Central memory CD8-positive, alpha-beta T cell (primary cell): ENCODE measurements at regions not wholly inside any gene's neighbourhood (a gene's known extent, or its start where the extent isn't known, plus 50 kb on each side); places are given as distances from the start of the nearest gene placed in this dataset.
A peak's percentile ranks its signal among the peaks of the same experiment; 100 is the strongest.
"Not testable (repeated sequence)": the region's sequence is repeated elsewhere in the genome, so short reads cannot be mapped to it uniquely, and the experiment has no call there.

Experiments
- ATAC-seq: fragments of 150-1000 bp; cut with Tn5 transposase; replicated peaks from 2 replicates; pipeline ENCODE4 v1.10.0; 2022; ENCODE audit warnings: mild to moderate bottlenecking, moderate FRiP score, moderate number of reproducible peaks; ENCODE audit not compliant: poor library complexity, severe bottlenecking; ENCODE audit errors: extremely low read depth
- DNase-seq, 2 donors: peaks; one replicate each; pipeline ENCODE4 v3.0.0; 2021; ENCODE audit warnings: low spot score in 2 of 2
- H3K27ac Mint-ChIP-seq: one replicate; pipeline ENCODE4 v1.8.0; 2022; ENCODE audit warnings: low read depth, mild to moderate bottlenecking, moderate library complexity, mixed read lengths
- H3K27me3 Mint-ChIP-seq: one replicate; pipeline ENCODE4 v1.8.0; 2022; ENCODE audit warnings: mixed read lengths
- H3K36me3 Mint-ChIP-seq: one replicate; pipeline ENCODE4 v1.8.0; 2022; ENCODE audit warnings: mild to moderate bottlenecking, moderate library complexity, mixed read lengths; ENCODE audit not compliant: insufficient read depth
- H3K4me1 Mint-ChIP-seq: one replicate; pipeline ENCODE4 v1.8.0; 2022; ENCODE audit warnings: mixed read lengths
- H3K4me3 Mint-ChIP-seq: one replicate; pipeline ENCODE4 v1.8.0; 2022; ENCODE audit warnings: mild to moderate bottlenecking, moderate library complexity, mixed read lengths
- H3K9me3 Mint-ChIP-seq: one replicate; pipeline ENCODE4 v1.8.0; 2022; ENCODE audit warnings: mixed read lengths

- Mint-ChIP-seq H3K36me3 (no peaks in the 10 kb centered on the region), H3K27ac (no peak overlapping the region), H3K27me3 (no peaks in the 10 kb centered on the region), H3K9me3 (no peaks in the 10 kb centered on the region), H3K4me3 (no peak overlapping the region), H3K4me1 (no peaks in the 10 kb centered on the region)
- no peak for DNase-seq
- ATAC-seq, result no peak
Measured at GRCh38 chr20:24836661-24837299, 112.3 kb upstream of the CST7 start.

- DNase-seq (no peak), ATAC-seq (no peak)
- Mint-ChIP-seq H3K9me3 (no peaks in the 10 kb centered on the region), H3K4me3 (no peak overlapping the region), H3K36me3 (no peaks in the 10 kb centered on the region), H3K4me1 (no peaks in the 10 kb centered on the region), H3K27me3 (peaks cover 10% of the 10 kb centered on the region), H3K27ac (peak overlapping the region; percentile 22)
Measured at GRCh38 chr20:24837781-24838450, 111.2 kb upstream of the CST7 start.

GRCh38 chr20:24838546-24839535 is 110.2 kb upstream of the CST7 start:
- Mint-ChIP-seq H3K4me1 (no peaks in the 10 kb centered on the region), H3K36me3 (no peaks in the 10 kb centered on the region), H3K27ac (no peak overlapping the region), H3K27me3 (peaks cover 13% of the 10 kb centered on the region), H3K4me3 (no peak overlapping the region), H3K9me3 (no peaks in the 10 kb centered on the region)
- ATAC-seq (no peak), DNase-seq (no peak)

- H3K4me3 Mint-ChIP-seq, result no peak overlapping the region
- no peaks in the 10 kb centered on the region for H3K9me3 Mint-ChIP-seq
- no peak for DNase-seq
- no peaks in the 10 kb centered on the region for H3K4me1 Mint-ChIP-seq
- no peaks in the 10 kb centered on the region for H3K36me3 Mint-ChIP-seq
- no peak overlapping the region for H3K27ac Mint-ChIP-seq
- no peak for ATAC-seq
- peaks cover 13% of the 10 kb centered on the region for H3K27me3 Mint-ChIP-seq
Measured at GRCh38 chr20:24840121-24840713, 108.9 kb upstream of the CST7 start.

GRCh38 chr20:24842274-24842917 is 106.7 kb upstream of the CST7 start:
- peaks cover 1% of the 10 kb centered on the region for H3K36me3 Mint-ChIP-seq
- peaks cover 4% of the 10 kb centered on the region for H3K9me3 Mint-ChIP-seq
- peaks cover 21% of the 10 kb centered on the region for H3K27me3 Mint-ChIP-seq
- no peak overlapping the region for H3K4me3 Mint-ChIP-seq
- ATAC-seq (no peak), DNase-seq (no peak)
- H3K27ac Mint-ChIP-seq, result no peak overlapping the region
- H3K4me1 Mint-ChIP-seq, result no peaks in the 10 kb centered on the region

GRCh38 chr20:24842918-24843715 is 106.0 kb upstream of the CST7 start:
- no peaks in the 10 kb centered on the region for H3K4me1 Mint-ChIP-seq
- H3K9me3 Mint-ChIP-seq, result peaks cover 9% of the 10 kb centered on the region
- H3K27me3 Mint-ChIP-seq, result peaks cover 28% of the 10 kb centered on the region
- H3K4me3 Mint-ChIP-seq, result no peak overlapping the region
- H3K36me3 Mint-ChIP-seq, result peaks cover 3% of the 10 kb centered on the region
- DNase-seq (no peak), ATAC-seq (no peak)
- H3K27ac Mint-ChIP-seq, result no peak overlapping the region

- ATAC-seq, result no peak
- Mint-ChIP-seq H3K4me1 (no peaks in the 10 kb centered on the region), H3K36me3 (peaks cover 3% of the 10 kb centered on the region)
Measured at GRCh38 chr20:24850176-24850575, 98.9 kb upstream of the CST7 start.

GRCh38 chr20:24851346-24852019 is 97.6 kb upstream of the CST7 start:
- H3K9me3 Mint-ChIP-seq, result peaks cover 11% of the 10 kb centered on the region
- H3K27me3 Mint-ChIP-seq, result peaks cover 62% of the 10 kb centered on the region
- H3K36me3 Mint-ChIP-seq, result peaks cover 3% of the 10 kb centered on the region
- no peak for DNase-seq
- no peak overlapping the region for H3K4me3 Mint-ChIP-seq
- H3K4me1 Mint-ChIP-seq, result no peaks in the 10 kb centered on the region
- no peak overlapping the region for H3K27ac Mint-ChIP-seq
- ATAC-seq, result no peak

More at GRCh38 chr20:24850176-24850575, 98.9 kb upstream of the CST7 start:
- DNase-seq, result no peak
- H3K27me3 Mint-ChIP-seq, result peaks cover 53% of the 10 kb centered on the region
- no peak overlapping the region for H3K27ac Mint-ChIP-seq
- H3K9me3 Mint-ChIP-seq, result peaks cover 11% of the 10 kb centered on the region
- no peak overlapping the region for H3K4me3 Mint-ChIP-seq

GRCh38 chr20:24853916-24854315 is 95.2 kb upstream of the CST7 start:
- H3K4me3 Mint-ChIP-seq, result no peak overlapping the region
- H3K9me3 Mint-ChIP-seq, result no peaks in the 10 kb centered on the region
- no peak for ATAC-seq
- no peak for DNase-seq
- peaks cover 61% of the 10 kb centered on the region for H3K27me3 Mint-ChIP-seq
- no peaks in the 10 kb centered on the region for H3K4me1 Mint-ChIP-seq
- H3K36me3 Mint-ChIP-seq, result no peaks in the 10 kb centered on the region
- no peak overlapping the region for H3K27ac Mint-ChIP-seq

GRCh38 chr20:24855848-24856247 is 93.2 kb upstream of the CST7 start:
- no peak overlapping the region for H3K4me3 Mint-ChIP-seq
- no peaks in the 10 kb centered on the region for H3K4me1 Mint-ChIP-seq
- no peak overlapping the region for H3K27ac Mint-ChIP-seq
- DNase-seq, result no peak
- H3K27me3 Mint-ChIP-seq, result peaks cover 61% of the 10 kb centered on the region
- H3K9me3 Mint-ChIP-seq, result no peaks in the 10 kb centered on the region
- ATAC-seq, result no peak
- no peaks in the 10 kb centered on the region for H3K36me3 Mint-ChIP-seq

- H3K4me1 Mint-ChIP-seq, ATAC-seq, H3K9me3 Mint-ChIP-seq, H3K4me3 Mint-ChIP-seq, H3K27ac Mint-ChIP-seq, H3K36me3 Mint-ChIP-seq, DNase-seq: not testable (repeated sequence)
- H3K27me3 Mint-ChIP-seq, result peaks cover 52% of the 10 kb centered on the region
Measured at GRCh38 chr20:24858500-24858899, 90.6 kb upstream of the CST7 start.
